HG03442 (cell line): ENCODE measurements at regions not wholly inside any gene's neighbourhood (a gene's known extent, or its start where the extent isn't known, plus 50 kb on each side); places are given as distances from the start of the nearest gene placed in this dataset.
A peak's percentile ranks its signal among the peaks of the same experiment; 100 is the strongest.
"Not testable (repeated sequence)": the region's sequence is repeated elsewhere in the genome, so short reads cannot be mapped to it uniquely, and the experiment has no call there.

Experiments used
- ATAC-seq: cut with Tn5 transposase; IDR thresholded peaks from one replicate; pipeline ENCODE4 v1.9.1; 2021; ENCODE audit warnings: mild to moderate bottlenecking, moderate library complexity; ENCODE audit not compliant: unreplicated experiment

DNA sequence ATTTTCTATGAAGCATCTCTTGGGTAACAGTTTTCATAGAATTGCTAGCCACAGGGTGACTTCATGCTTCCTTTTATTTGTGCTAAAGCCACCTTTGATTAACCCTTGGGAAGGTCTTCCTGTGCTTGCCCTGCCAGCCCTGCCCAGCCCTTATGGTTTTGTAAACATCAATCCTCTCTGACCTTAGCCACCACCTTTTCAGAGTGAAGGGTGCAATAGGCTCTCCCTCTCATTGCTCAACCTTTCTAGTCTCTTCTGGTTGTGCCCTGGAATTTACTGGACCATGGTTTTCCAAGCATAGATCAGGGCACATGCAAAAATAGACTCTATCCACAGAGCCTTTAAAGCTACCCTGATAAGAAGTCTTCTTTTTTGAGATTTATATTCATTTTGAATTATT is 77.7 kb upstream of the FRMD6 start:
- ATAC-seq: no peak

DNA sequence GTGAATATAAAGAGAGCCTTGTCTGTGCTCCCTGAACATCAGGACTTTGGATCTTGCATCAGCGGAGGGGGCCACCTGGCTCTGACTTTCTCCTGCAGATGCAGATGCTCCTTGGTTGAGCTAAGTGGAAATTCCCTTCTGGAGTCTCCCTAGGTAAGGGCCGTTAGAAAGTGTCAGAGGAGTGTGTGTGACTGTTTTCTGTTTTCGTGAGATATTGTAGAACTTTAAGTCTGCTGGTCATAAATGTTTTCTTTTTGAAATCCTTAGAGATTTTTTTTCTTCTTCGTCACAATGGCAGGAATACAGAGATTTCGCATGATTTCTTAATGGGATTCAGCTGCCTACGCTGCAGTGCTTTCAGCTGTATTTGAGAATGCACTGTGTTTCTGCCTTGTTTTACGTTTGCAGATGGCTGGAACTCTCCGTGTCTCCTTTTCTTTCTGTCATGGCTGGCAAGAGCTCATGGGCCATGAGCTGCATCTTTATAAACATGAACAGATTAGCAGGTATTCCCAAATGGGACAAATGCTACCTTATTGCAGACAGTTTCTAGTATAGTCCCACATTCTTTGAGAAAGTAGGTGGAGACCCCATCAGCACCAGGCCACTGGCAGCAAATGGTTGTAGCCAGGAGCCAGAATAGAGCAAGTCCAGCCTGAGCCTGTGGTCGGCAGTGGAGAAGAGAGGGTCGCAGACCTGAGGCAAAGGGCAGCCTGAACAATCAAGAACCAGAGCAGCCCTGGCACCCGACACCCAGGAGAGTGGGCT is 76.2 kb upstream of the FRMD6 start:
- ATAC-seq: no peak

DNA sequence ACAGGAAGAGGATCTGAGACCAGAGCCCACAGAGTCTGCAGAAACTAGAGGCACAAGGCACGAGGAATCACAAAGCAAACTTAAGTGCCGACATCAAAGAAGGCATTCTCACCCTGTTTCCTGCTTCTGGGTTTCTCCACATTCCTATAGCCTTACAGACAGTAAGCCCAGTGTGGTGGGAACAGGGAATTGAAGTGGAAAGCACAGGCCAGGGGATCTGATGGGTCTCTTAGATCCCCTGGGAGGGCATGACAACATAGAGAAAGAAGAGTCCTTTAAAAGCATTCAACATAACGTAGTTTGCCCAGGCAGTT is 75.6 kb upstream of the FRMD6 start:
- no peak for ATAC-seq

DNA sequence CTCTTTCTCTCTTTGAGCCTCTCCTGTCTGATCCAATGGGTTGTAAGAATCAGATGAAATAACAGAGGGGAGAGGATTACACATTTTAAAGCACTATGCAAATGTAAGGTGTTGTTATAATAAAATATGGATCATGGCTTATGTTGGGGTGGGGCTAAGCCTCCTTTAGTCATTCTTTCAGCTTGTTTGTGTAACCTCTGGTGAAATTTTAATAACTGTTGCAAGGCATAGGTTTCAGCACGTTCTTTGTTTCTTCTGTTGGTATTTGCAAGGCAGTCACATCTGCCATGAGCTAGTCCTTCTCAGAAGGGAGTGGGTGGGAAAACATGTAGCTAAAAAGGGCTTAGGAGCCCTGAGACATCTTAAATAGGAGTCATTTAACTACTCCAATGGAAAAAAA is 74.8 kb upstream of the FRMD6 start:
- no peak for ATAC-seq

DNA sequence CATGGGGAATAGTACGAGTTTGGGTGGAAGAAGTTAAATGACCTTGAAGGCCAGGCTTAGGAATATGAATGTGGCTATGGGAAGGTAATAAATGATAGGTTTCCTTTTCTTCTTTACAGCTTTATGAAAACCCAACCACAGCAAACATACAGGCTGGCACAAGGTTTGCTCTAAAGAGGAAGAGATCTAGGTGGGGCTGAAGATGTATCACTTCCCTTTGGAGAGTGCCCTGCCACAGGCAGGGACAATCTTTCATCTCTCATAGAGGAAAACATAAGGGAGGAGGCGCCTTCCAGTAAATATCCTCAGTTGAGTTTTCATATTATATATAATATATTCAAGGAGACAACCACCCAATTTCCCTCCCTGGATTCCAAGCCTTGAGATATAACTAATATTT is 72.9 kb upstream of the FRMD6 start:
- ATAC-seq: no peak

DNA sequence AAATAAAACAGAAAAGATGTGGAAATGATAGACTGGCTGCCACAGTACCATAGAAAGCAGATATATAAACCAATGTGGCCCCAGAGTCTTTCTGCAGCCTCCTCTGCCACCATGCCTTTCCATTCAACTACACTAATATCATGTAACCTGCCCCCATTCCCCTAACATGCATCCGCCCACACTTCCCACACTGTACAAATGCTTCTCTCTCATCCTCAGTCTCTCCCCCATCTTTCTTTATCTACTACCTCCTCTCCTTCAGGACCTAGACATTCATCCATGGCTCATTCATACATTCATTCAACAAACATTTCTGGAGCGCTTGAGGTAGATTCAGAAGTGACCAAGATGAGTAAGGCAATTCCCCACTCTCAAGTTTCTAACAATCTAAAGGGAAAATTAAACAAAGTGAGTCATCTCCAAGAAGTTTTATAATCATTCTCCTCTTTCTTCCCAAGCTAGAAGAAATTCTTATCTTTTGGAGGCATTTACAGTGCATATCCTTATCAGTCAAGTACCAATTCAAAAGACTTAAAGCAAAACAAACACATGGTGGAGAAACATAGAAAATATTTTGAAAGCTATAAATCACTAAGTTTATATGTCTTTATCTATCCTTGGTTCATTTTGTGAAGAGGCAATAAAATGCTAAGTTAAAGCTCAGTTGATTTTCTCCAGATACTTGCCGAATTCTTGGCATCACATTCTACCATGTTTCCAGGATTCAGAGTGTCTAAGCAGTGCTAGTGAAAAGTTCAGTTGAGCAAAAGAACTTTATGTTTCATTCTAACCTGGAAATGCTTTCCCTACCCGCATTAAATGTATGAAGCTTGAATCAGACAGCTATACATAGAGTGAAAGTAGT is 70.5 kb upstream of the FRMD6 start:
- ATAC-seq: no peak

DNA sequence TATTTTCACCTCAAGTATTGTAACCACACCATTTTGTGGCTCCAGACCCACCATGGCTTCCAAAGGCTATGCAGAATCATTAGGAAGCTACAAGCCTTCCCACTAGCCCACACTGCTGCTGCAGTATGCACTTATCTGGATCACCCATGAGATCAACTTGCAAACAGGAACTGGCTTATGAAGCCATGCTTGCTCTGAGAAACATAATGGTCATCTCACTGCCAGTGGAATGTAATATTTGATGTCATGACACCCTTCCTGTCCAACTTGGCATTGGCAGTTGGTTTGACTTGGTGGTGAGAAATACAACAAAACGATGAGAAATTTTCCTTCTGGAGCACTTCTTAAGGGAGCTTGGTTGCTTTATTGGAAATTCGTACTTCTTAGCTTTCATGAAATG is 69.3 kb upstream of the FRMD6 start:
- no peak for ATAC-seq

DNA sequence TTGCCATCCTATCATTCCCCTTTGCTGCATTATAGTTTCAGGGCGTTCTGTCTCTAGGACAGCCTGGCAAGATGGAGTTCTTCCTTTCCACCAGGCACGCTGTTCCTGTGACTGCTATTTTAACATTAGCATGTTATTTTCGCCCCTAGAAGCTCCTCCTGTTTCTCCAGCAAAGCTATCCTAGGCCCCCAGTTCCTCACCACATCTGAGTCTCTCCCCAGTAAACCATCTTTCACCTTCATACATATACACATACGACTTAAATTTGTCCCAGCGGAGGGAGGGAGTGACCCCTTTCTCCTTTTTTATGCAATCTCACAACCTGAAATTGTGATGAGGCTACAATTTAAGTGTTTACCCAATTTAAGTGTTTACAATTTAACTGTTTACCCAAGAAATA is 66.7 kb upstream of the FRMD6 start:
- ATAC-seq: no peak

DNA sequence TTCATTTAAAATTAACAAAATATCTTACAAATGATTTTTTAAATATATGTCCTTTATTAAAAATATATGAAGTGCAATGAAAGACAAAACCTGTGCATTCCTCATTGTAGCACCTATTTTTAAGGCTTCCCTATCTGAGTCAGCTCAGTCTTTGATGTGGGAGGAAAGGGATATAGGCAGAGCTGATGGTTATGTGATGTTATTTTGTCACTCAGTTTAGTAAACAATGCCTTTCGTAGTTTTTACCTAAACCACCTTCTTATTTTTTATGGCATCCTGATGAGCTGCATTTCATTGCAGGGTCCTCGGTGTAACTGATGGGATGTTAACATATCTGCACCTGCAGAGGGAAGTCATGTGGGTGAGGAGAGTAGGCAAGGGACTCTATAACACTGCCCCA is 58.9 kb upstream of the FRMD6 start:
- ATAC-seq: peak; percentile 59

DNA sequence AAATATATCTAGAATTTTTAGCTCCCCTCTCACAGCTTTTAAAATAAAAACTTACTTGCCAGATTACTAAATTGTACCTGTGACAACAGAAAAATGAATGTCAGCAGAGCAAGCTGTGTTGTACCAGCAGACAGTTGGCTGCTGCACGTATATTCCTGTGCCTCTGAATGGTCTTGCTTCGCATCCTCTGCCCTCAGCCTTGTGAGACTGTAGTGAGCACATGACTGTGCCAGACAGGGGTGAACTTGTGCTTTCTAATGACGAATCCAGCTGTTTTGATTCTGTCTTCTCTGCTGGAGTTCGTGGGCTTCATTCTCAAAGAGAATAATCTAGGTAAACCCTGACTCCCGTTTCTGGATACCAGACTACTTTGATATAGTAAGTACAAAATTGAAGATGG is 58.3 kb upstream of the FRMD6 start:
- no peak for ATAC-seq

DNA sequence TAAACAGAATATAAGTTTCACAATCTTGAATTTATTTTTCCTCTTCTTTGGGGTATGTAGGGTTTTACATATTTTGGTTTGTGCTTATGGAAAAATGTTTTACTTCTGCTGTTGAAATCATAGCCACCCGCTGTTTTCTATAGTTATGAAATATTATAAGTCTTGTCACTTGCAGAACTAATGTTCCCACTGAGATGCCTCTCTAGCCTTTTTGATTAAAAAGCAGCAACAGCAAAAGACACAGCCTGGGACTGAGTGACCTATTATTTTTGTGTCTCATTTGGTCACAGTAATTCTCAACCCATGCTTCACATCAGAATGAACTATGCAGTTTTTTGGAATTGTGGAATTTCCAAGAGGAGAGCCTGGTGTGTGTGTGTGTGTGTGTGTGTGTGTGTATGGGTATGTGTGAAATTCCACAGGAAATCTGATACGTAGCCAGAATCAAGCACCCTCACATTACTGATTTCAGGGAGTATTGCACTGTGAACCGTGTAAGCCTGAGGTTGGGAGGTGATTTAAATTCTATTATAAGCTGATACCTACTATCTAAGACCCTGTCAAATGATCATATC is 55.7 kb upstream of the FRMD6 start:
- ATAC-seq: no peak

DNA sequence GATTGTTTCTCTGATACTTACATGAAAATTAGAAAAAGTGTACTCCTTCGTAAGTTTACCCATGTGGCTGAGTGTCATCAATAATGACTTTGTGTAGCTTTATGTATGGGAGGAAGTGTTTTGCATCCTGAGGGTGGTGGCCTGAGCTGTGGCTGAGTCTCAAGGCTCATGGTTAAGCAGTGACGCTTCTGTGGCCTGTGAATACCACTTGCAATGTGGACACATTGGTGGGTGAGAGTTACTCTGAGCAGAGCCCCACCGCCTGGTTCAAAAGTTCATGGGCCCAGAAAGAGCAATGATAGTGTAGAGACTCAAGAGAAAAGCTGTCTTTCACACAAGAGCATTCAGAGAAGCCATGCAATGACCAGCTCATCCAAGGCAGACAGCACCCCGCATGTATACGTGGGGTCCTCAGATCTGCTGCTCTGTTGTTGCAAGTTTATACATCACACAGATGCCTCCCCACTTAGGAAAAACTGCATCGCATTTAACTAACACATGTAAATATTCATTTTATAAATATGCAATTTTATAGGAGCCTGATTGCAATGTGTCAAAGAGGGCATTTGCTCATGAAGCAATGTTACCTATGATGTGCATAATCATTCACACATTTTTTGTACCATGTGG is 55.1 kb upstream of the FRMD6 start:
- no peak for ATAC-seq

DNA sequence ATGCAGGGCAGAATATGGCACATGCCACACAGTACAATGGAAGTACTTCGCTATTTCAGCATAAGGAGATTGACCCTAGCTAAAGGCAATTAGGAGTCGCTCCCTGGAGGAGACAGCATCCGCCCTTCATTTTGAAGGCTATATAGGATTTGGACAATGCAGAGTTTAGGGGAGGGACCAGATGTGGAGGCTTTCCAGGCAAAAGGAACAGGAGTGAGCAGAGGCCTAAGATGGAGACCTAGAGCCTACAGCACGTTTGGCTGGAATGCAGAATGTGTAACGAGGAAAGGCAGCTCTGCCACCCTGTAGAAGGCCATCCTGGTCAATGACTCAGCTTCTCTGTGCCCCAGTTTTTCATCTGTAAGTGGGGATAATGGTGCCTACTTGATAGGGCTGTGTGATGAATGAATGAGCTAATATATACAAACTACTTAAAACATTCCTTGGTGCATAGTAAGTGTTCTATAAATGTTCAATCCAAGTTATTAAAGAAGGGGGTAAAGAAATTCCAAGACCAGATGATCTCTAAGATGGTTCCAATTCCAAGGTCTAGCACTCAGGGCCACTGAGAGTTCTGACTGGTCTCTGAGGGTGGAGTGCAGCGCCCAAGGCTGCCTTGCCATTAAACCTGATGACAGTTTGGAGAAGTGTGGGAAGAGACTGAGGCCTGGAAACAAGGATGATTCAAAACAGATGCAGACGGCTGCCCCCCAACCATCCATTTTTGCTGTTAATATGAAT is 54.3 kb upstream of the FRMD6 start:
- no peak for ATAC-seq

DNA sequence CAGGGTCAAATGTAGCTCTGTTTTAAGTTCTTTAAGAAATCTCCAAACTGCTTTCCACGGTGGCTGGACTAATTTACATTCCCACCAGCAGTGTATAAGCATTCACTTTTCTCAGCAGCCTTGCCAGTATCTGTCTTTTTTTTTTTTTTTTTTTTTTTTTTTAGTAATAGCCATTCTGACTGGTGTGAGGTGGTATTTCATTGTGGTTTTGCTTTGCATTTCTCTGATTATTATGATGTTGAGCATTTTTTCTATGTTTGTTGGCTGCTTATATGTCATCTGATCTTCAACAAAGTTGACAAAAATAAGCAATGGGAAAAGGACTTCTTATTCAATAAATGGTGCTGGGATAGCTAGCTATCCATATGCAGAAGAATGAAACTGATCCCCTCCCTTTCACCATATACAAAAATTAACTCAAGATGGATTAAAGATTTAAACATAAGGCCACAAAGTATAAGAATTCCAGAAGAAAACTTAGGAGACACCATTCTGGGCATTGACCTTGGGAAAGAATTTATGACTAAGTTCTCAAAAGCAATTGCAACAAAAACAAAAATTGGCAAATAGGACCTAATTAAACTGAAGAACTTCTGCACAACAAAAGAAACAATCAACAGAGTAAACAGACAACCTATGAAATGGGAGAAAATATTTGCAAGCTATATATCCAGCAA is 52.6 kb upstream of the FRMD6 start:
- not testable (repeated sequence) for ATAC-seq

DNA sequence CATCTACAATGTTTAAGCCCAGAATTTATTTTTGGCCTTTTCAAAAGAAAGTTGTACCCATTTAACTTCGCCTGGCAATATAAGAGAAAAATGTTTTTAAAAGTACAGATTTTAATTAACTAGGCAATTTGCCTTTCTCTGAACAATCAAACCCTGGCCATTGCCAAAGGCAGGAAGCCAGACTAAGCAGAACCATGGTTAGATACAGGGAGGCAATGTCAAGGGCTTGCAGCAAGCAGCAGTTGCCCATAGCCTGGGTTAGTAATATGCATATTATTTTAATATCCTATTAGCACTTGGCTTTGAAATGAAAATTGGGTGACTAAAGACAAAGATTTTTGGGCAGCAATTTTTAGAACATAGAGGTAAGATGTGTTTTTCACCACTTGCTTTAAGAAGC is 51.1 kb upstream of the FRMD6 start:
- ATAC-seq: no peak
